ENCODE measurements at regions not wholly inside any gene's neighbourhood (a gene's known extent, or its start where the extent isn't known, plus 50 kb on each side); places are given as distances from the start of the nearest gene placed in this dataset.

DNA sequence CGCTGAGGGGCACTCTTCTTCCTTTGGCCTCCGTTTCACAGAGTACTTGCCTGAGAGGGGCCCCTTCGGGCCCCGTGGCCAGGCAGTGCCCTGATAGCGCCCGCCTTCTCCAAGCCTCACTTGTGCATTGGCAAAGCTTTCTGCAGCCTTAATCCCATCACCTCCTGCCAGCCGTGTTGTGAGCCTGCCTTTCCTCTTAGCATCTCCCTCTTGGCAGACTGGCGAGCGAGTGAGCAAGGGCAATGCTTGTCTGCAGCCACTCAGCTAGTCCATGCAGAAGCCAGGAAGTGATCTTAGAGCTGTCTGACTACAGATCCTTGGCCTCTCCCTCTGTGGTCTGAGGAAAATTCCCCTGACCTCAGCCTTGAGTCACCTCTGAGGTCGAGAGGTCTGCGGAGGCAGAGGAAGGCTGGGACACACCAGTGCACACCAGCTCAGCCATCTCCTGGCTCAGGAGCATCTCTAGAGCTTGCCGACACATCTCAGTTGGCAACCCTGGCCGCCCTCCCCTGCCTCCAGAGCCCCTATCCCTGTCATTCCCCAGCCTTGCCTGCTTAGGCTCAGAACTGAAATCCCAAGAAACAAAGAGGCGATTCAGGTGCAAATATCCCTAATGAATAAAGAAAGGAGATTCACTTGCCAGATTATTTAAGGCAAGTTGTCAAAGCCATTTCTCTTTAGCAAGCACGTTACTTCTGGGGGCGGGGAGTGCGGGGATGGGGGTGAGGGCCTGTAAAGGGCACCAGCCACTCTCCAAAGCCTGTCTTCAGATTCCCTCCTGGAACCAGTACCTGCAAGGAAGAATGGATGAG lies 143.5 kb upstream of the MAMLD1 start:
- Histone ChIP-seq H3K27me3 (ENCODE audit: insufficient read depth, poor library complexity, severe bottlenecking) (no peaks in the 10 kb centered on the region), H3K27ac (replicated peaks) (no peak overlapping the region), H3K4me3 (replicated peaks; ENCODE audit: insufficient read depth, low read length) (no peak overlapping the region)
- TF ChIP-seq CTCF (IDR thresholded peaks at IDR 0.05; ENCODE audit: insufficient read depth, low read length): no peak
- no peak for TF ChIP-seq POLR2AphosphoS5 (IDR thresholded peaks at IDR 0.05; ENCODE audit: low read depth)
- TF ChIP-seq SPI1 (IDR thresholded peaks at IDR 0.05; ENCODE audit: borderline replicate concordance, low read depth): no peak
- TF ChIP-seq GABPA (IDR thresholded peaks at IDR 0.05; ENCODE audit: low read depth): no peak
- TF ChIP-seq, protein P1, sequence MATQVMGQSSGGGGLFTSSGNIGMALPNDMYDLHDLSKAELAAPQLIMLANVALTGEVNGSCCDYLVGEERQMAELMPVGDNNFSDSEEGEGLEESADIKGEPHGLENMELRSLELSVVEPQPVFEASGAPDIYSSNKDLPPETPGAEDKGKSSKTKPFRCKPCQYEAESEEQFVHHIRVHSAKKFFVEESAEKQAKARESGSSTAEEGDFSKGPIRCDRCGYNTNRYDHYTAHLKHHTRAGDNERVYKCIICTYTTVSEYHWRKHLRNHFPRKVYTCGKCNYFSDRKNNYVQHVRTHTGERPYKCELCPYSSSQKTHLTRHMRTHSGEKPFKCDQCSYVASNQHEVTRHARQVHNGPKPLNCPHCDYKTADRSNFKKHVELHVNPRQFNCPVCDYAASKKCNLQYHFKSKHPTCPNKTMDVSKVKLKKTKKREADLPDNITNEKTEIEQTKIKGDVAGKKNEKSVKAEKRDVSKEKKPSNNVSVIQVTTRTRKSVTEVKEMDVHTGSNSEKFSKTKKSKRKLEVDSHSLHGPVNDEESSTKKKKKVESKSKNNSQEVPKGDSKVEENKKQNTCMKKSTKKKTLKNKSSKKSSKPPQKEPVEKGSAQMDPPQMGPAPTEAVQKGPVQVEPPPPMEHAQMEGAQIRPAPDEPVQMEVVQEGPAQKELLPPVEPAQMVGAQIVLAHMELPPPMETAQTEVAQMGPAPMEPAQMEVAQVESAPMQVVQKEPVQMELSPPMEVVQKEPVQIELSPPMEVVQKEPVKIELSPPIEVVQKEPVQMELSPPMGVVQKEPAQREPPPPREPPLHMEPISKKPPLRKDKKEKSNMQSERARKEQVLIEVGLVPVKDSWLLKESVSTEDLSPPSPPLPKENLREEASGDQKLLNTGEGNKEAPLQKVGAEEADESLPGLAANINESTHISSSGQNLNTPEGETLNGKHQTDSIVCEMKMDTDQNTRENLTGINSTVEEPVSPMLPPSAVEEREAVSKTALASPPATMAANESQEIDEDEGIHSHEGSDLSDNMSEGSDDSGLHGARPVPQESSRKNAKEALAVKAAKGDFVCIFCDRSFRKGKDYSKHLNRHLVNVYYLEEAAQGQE (IDR thresholded peaks at IDR 0.05; ENCODE audit: insufficient replicate concordance, low read depth): no peak
- no peak for DNase-seq (ENCODE audit: low read depth in 1 of 2, low spot score in 1 of 2)

- no peak overlapping the region for H3K4me3 ChIP-seq (replicated peaks; ENCODE audit: insufficient read depth, low read length)
- no peak overlapping the region for H3K27ac ChIP-seq (replicated peaks)
- no peak for DNase-seq (ENCODE audit: low read depth in 1 of 2, low spot score in 1 of 2)
- TF ChIP-seq POLR2AphosphoS5 (IDR thresholded peaks at IDR 0.05; ENCODE audit: low read depth): no peak
- no peak for TF ChIP-seq CTCF (IDR thresholded peaks at IDR 0.05; ENCODE audit: insufficient read depth, low read length)
- no peak for TF ChIP-seq GABPA (IDR thresholded peaks at IDR 0.05; ENCODE audit: low read depth)
- TF ChIP-seq, protein P1 (IDR thresholded peaks at IDR 0.05; ENCODE audit: insufficient replicate concordance, low read depth): no peak
- TF ChIP-seq SPI1 (IDR thresholded peaks at IDR 0.05; ENCODE audit: borderline replicate concordance, low read depth): no peak
- no peaks in the 10 kb centered on the region for H3K27me3 ChIP-seq (ENCODE audit: insufficient read depth, poor library complexity, severe bottlenecking)
Observed at GRCh38 chrX:150223176-150224015, 139.7 kb upstream of the MAMLD1 start.

DNA sequence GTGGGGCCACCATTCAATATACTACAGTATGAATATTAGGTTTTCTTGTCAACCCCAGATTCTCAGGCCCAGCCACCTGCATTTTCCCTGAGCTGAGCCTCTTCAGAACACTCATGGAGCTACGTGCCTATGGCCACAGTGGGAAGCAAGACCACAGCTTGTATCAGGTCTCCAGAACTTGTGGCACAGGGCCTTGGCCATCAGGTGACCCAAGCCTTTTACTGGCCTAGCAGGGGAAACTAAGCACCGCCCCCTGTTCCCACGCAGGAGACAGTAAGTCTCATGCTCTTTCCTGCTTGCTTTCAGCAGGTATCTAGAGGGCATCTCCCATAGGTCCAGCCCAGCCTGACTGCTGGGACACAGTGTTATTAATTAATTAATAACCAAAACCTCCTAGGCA lies 138.4 kb upstream of the MAMLD1 start:
- no peak for TF ChIP-seq SPI1 (IDR thresholded peaks at IDR 0.05; ENCODE audit: borderline replicate concordance, low read depth)
- TF ChIP-seq POLR2AphosphoS5 (IDR thresholded peaks at IDR 0.05; ENCODE audit: low read depth): no peak
- no peak for TF ChIP-seq GABPA (IDR thresholded peaks at IDR 0.05; ENCODE audit: low read depth)
- TF ChIP-seq, protein P1 (IDR thresholded peaks at IDR 0.05; ENCODE audit: insufficient replicate concordance, low read depth): no peak
- no peak for TF ChIP-seq CTCF (IDR thresholded peaks at IDR 0.05; ENCODE audit: insufficient read depth, low read length)
- no peaks in the 10 kb centered on the region for H3K27me3 ChIP-seq (ENCODE audit: insufficient read depth, poor library complexity, severe bottlenecking)

More for the DNA sequence above, 138.4 kb upstream of the MAMLD1 start:
- DNase-seq (ENCODE audit: low read depth in 1 of 2, low spot score in 1 of 2): no peak
- Histone ChIP-seq H3K27ac (replicated peaks) (no peak overlapping the region), H3K4me3 (replicated peaks; ENCODE audit: insufficient read depth, low read length) (no peak overlapping the region)
